ENCODE measurements at regions not wholly inside any gene's neighbourhood (a gene's known extent, or its start where the extent isn't known, plus 50 kb on each side); places are given as distances from the start of the nearest gene placed in this dataset.

DNA sequence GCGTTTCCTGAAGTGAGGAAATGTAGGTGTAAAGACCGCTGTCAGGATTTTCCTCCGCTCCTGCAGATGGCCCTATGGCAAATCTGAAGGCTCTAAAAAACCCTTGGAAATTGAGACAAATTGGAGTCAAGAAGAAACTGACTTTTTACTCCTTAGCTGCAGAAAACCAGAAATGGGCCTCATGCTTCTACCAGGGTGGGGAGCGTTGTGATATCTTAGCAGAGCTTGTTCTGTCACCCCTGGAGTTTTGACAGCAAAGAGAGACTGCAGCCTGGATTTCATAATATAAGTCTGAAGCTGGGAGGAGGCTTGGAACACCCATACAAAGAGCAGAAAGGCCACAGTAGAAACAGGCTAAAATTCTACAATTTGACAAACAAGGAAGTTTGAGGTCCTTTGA is 283.0 kb upstream of the PLSCR5 start:
- H3K4me3 ChIP-seq (ENCODE audit: insufficient read depth, low read depth, low read length), result no peak overlapping the region
- no peak overlapping the region for H3K23ac ChIP-seq (ENCODE audit: low read depth, low read length)
- H2BK15ac ChIP-seq (ENCODE audit: low read depth, low read length), result no peak overlapping the region
- no peak overlapping the region for H3K9ac ChIP-seq (ENCODE audit: low read depth, low read length)
- TF ChIP-seq CHD1 (IDR thresholded peaks at IDR 0.05; ENCODE audit: low read depth, low read length) (no peak), BHLHE40 (IDR thresholded peaks at IDR 0.05; ENCODE audit: low read depth, low read length) (no peak), CTCF (conservative IDR thresholded peaks at IDR 0.05; ENCODE audit: low read depth, low read length) (no peak), NFE2L2 (IDR thresholded peaks at IDR 0.05; ENCODE audit: low read depth, low read length) (no peak), POLR2A (IDR thresholded peaks at IDR 0.05; ENCODE audit: low read depth, low read length) (no peak), ELK1 (IDR thresholded peaks at IDR 0.05; ENCODE audit: borderline replicate concordance, low read depth, low read length) (no peak), RCOR1 (IDR thresholded peaks at IDR 0.05; ENCODE audit: insufficient replicate concordance, low read length) (no peak), SMC3 (IDR thresholded peaks at IDR 0.05; ENCODE audit: low read depth, low read length) (no peak), CEBPB (IDR thresholded peaks at IDR 0.05; ENCODE audit: low read depth, low read length) (no peak), MAFK (IDR thresholded peaks at IDR 0.05; ENCODE audit: low read depth, low read length) (no peak), RAD21 (IDR thresholded peaks at IDR 0.05; ENCODE audit: low read length) (no peak), MXI1 (IDR thresholded peaks at IDR 0.05; ENCODE audit: borderline replicate concordance, low read depth, low read length) (no peak), RFX5 (IDR thresholded peaks at IDR 0.05; ENCODE audit: low read depth, low read length) (no peak), MAZ (IDR thresholded peaks at IDR 0.05; ENCODE audit: borderline replicate concordance, low read depth, low read length) (no peak), FOS (IDR thresholded peaks at IDR 0.05; ENCODE audit: low read depth, low read length) (no peak)
- TF ChIP-seq, protein P1, sequence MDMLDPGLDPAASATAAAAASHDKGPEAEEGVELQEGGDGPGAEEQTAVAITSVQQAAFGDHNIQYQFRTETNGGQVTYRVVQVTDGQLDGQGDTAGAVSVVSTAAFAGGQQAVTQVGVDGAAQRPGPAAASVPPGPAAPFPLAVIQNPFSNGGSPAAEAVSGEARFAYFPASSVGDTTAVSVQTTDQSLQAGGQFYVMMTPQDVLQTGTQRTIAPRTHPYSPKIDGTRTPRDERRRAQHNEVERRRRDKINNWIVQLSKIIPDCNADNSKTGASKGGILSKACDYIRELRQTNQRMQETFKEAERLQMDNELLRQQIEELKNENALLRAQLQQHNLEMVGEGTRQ (IDR thresholded peaks at IDR 0.05; ENCODE audit: low read depth, low read length), result no peak
- no peak overlapping the region for H4K8ac ChIP-seq (ENCODE audit: low read depth in 2 of 2, low read length in 2 of 2)
- no peaks in the 10 kb centered on the region for H3K79me1 ChIP-seq (ENCODE audit: low read depth in 1 of 2, low read length in 2 of 2)
- H3K56ac ChIP-seq (ENCODE audit: extremely low read depth, insufficient read depth, low read length), result no peak overlapping the region
- intact Hi-C loops (cut with micrococcal nuclease) (no loop called here), in situ Hi-C loops (cut with MboI; ENCODE audit: low sequenced_read_pairs) (no loop called here), dilution Hi-C loops (cut with HindIII; ENCODE audit: low sequenced_read_pairs, unreplicated experiment) (no loop called here)
- no peak overlapping the region for H3K14ac ChIP-seq (replicated peaks; ENCODE audit: low read depth, low read length)
- H2AK5ac ChIP-seq (ENCODE audit: low read depth, low read length), result no peak overlapping the region
- no peaks in the 10 kb centered on the region for H3K27me3 ChIP-seq (ENCODE audit: control insufficient read depth, insufficient read depth, low read length)
- H4K5ac ChIP-seq (ENCODE audit: low read depth, low read length), result no peak overlapping the region
- H3K4me2 ChIP-seq (ENCODE audit: low read depth, low read length), result no peak overlapping the region
- CTCF ChIA-PET, result no interaction called here
- H3K4ac ChIP-seq (ENCODE audit: low read depth, low read length), result no peak overlapping the region
- no peak overlapping the region for H2BK20ac ChIP-seq (ENCODE audit: low read depth, low read length)
- H3K18ac ChIP-seq (ENCODE audit: low read depth, low read length), result no peak overlapping the region
- DNase-seq, result no peak
- H2AFZ ChIP-seq (replicated peaks; ENCODE audit: low read length, poor library complexity), result no peak overlapping the region
- H3K9me1 ChIP-seq (ENCODE audit: insufficient read depth, low read length), result no peaks in the 10 kb centered on the region
- BruUV-seq (replicated peaks), result no TSS peak
- no peak for ATAC-seq (ENCODE audit: low read depth)
- POLR2A ChIA-PET (ENCODE audit: unreplicated experiment), result no interaction called here
- no peak overlapping the region for H2BK120ac ChIP-seq (ENCODE audit: low read depth, low read length)
- no peaks in the 10 kb centered on the region for H3K36me3 ChIP-seq (ENCODE audit: control insufficient read depth, insufficient read depth, low read length)
- no peak overlapping the region for H4K91ac ChIP-seq (ENCODE audit: insufficient read depth, low read depth, low read length)
- no peaks in the 10 kb centered on the region for H3K4me1 ChIP-seq (ENCODE audit: control insufficient read depth, insufficient read depth, low read length)
- no peak overlapping the region for H2BK5ac ChIP-seq (ENCODE audit: low read depth, low read length, poor library complexity, severe bottlenecking)
- no peaks in the 10 kb centered on the region for H4K20me1 ChIP-seq (ENCODE audit: insufficient read depth, low read length)
- H3K9me3 ChIP-seq (ENCODE audit: control insufficient read depth, insufficient read depth, low read length), result no peaks in the 10 kb centered on the region
- no peak overlapping the region for H2AK9ac ChIP-seq (replicated peaks; ENCODE audit: low read depth, low read length, poor library complexity)
- no peak overlapping the region for H3K27ac ChIP-seq (ENCODE audit: insufficient read depth, low read length)
- WGBS, 2 experiments (ENCODE audit: extremely low coverage in 2 of 2, insufficient read length in 1 of 2), result no CpG with 5 or more reads among the region's 4 CpGs
